Osteoblast (primary cell): ENCODE measurements at regions not wholly inside any gene's neighbourhood (a gene's known extent, or its start where the extent isn't known, plus 50 kb on each side); places are given as distances from the start of the nearest gene placed in this dataset.

ENCODE experiments used
- DNase-seq: peaks from one replicate; pipeline ENCODE4 v3.0.0; 2011; ENCODE audit warnings: low spot score, mixed read lengths; ENCODE audit not compliant: insufficient read length; ENCODE audit errors: missing footprints
- H2AFZ ChIP-seq: 2 replicates; pipeline ENCODE4 v1.6.0; 2011; ENCODE audit warnings: mild to moderate bottlenecking, low read length
- H3K27ac ChIP-seq: 2 replicates; pipeline ENCODE4 v1.5.1; 2011; ENCODE audit warnings: mild to moderate bottlenecking, low read depth, low read length, moderate library complexity
- H3K27me3 ChIP-seq: 2 replicates; pipeline ENCODE4 v1.6.0; 2012; ENCODE audit warnings: mild to moderate bottlenecking, control low read depth, inconsistent platforms, low read length, moderate library complexity; ENCODE audit not compliant: insufficient read depth
- H3K36me3 ChIP-seq: 2 replicates; pipeline ENCODE4 v1.5.1; 2011; ENCODE audit warnings: mild to moderate bottlenecking, low read length, control low read depth, moderate library complexity; ENCODE audit not compliant: insufficient read depth
- H3K4me1 ChIP-seq: 2 replicates; pipeline ENCODE4 v1.5.1; 2011; ENCODE audit warnings: mild to moderate bottlenecking, low read length, control low read depth, moderate library complexity; ENCODE audit not compliant: insufficient read depth
- H3K4me2 ChIP-seq: 2 replicates; pipeline ENCODE4 v1.6.0; 2011; ENCODE audit warnings: mild to moderate bottlenecking, low read length; ENCODE audit not compliant: insufficient read depth
- H3K4me3 ChIP-seq: fragments of 200-600 bp; sonication (generic); 3 replicates; pipeline ENCODE4 v1.5.1; 2012; ENCODE audit warnings: mild to moderate bottlenecking, low read length, inconsistent platforms; ENCODE audit not compliant: insufficient read depth
- H3K79me2 ChIP-seq: 2 replicates; pipeline ENCODE4 v1.6.0; 2012; ENCODE audit warnings: mild to moderate bottlenecking, low read length, control low read depth, inconsistent platforms; ENCODE audit not compliant: insufficient read depth
- H3K9me3 ChIP-seq: 2 replicates; pipeline ENCODE4 v1.5.1; 2011; ENCODE audit warnings: low read depth, low read length, control low read depth
- H4K20me1 ChIP-seq: 2 replicates; pipeline ENCODE4 v1.6.0; 2012; ENCODE audit warnings: mild to moderate bottlenecking, low read length, control low read depth; ENCODE audit not compliant: insufficient read depth
- CTCF ChIP-seq: IDR thresholded peaks from 2 replicates; pipeline ENCODE4 v1.5.1; 2011; ENCODE audit warnings: mild to moderate bottlenecking, low read depth, low read length, moderate library complexity; ENCODE audit errors: extremely low read depth

GRCh38 chr18:22551536-22552151 is 133.9 kb upstream of the CTAGE1 start:
- Histone ChIP-seq H3K27me3 (no peaks in the 10 kb centered on the region), H3K36me3 (no peaks in the 10 kb centered on the region), H3K79me2 (no peaks in the 10 kb centered on the region), H3K4me3 (no peak overlapping the region), H4K20me1 (no peaks in the 10 kb centered on the region), H3K27ac (peak overlapping the region; percentile 97), H3K4me1 (peaks cover 33% of the 10 kb centered on the region), H2AFZ (no peak overlapping the region), H3K9me3 (no peaks in the 10 kb centered on the region), H3K4me2 (peak overlapping the region; percentile 47)
- no peak for TF ChIP-seq CTCF
- no peak for DNase-seq

GRCh38 chr18:22552254-22552653 is 134.5 kb upstream of the CTAGE1 start:
- H3K4me2 ChIP-seq, result no peak overlapping the region
- H3K27me3 ChIP-seq, result no peaks in the 10 kb centered on the region
- peaks cover 39% of the 10 kb centered on the region for H3K4me1 ChIP-seq
- no peak overlapping the region for H2AFZ ChIP-seq
- no peak overlapping the region for H3K4me3 ChIP-seq
- H3K27ac ChIP-seq, result peak overlapping the region; percentile 97
- no peak for TF ChIP-seq CTCF
- no peaks in the 10 kb centered on the region for H4K20me1 ChIP-seq
- no peaks in the 10 kb centered on the region for H3K36me3 ChIP-seq
- no peaks in the 10 kb centered on the region for H3K9me3 ChIP-seq
- H3K79me2 ChIP-seq, result no peaks in the 10 kb centered on the region
- no peak for DNase-seq

GRCh38 chr18:22552899-22553460 is 135.3 kb upstream of the CTAGE1 start:
- H3K4me1 ChIP-seq, result peaks cover 46% of the 10 kb centered on the region
- no peak overlapping the region for H2AFZ ChIP-seq
- no peak overlapping the region for H3K4me2 ChIP-seq
- no peaks in the 10 kb centered on the region for H3K36me3 ChIP-seq
- H3K79me2 ChIP-seq, result no peaks in the 10 kb centered on the region
- H3K4me3 ChIP-seq, result no peak overlapping the region
- no peaks in the 10 kb centered on the region for H3K27me3 ChIP-seq
- H4K20me1 ChIP-seq, result no peaks in the 10 kb centered on the region
- no peak for DNase-seq
- H3K9me3 ChIP-seq, result no peaks in the 10 kb centered on the region
- no peak for TF ChIP-seq CTCF
- H3K27ac ChIP-seq, result peak overlapping the region; percentile 97

GRCh38 chr18:22556222-22557167 is 138.8 kb upstream of the CTAGE1 start:
- H3K27me3 ChIP-seq, result no peaks in the 10 kb centered on the region
- H3K36me3 ChIP-seq, result no peaks in the 10 kb centered on the region
- H2AFZ ChIP-seq, result no peak overlapping the region
- peak overlapping the region; percentile 36 for H3K4me2 ChIP-seq
- H3K79me2 ChIP-seq, result no peaks in the 10 kb centered on the region
- H3K27ac ChIP-seq, result peak overlapping the region; percentile 77
- TF ChIP-seq CTCF, result no peak
- H3K9me3 ChIP-seq, result no peaks in the 10 kb centered on the region
- DNase-seq, result peak; percentile 45
- H4K20me1 ChIP-seq, result no peaks in the 10 kb centered on the region
- H3K4me3 ChIP-seq, result peak overlapping the region; percentile 15
- peaks cover 42% of the 10 kb centered on the region for H3K4me1 ChIP-seq
